ENCODE measurements at regions not wholly inside any gene's neighbourhood (a gene's known extent, or its start where the extent isn't known, plus 50 kb on each side); places are given as distances from the start of the nearest gene placed in this dataset.

- H3K36me3 ChIP-seq (ENCODE audit: control insufficient read depth in 2 of 2, insufficient read depth in 2 of 2, low read length in 1 of 2): no peaks in the 10 kb centered on the region
- H2AFZ ChIP-seq (ENCODE audit: control insufficient read depth, low read depth, low read length): no peak overlapping the region
- H3K4me2 ChIP-seq (ENCODE audit: control insufficient read depth, insufficient read depth): no peak overlapping the region
- H3K4me3 ChIP-seq: no peak overlapping the region
- no TSS peak for BruUV-seq (replicated peaks)
- H3K4me1 ChIP-seq (ENCODE audit: control insufficient read depth, insufficient read depth, low read length): no peaks in the 10 kb centered on the region
- POLR2A ChIA-PET: no interaction called here
- H3K79me2 ChIP-seq (ENCODE audit: control insufficient read depth, insufficient read depth, low read length): no peaks in the 10 kb centered on the region
- H3K27me3 ChIP-seq (replicated peaks in 1 of 2; ENCODE audit: control insufficient read depth in 2 of 2, insufficient read depth in 2 of 2, low read length in 1 of 2): no peaks in the 10 kb centered on the region
- SMC1A ChIA-PET (ENCODE audit: uncharacterized antibody, unreplicated experiment): interaction anchor here (1.2 kb wide), 1 partner anchor 16 kb away, joined by 3 read pairs; no protein-coding TSS in a partner anchor
- no peak overlapping the region for H3K9ac ChIP-seq (ENCODE audit: control insufficient read depth, insufficient read depth, low read length)
- RAD21 ChIA-PET (ENCODE audit: unreplicated experiment): no interaction called here
- in situ Hi-C loops (cut with MboI): no loop called here
- ATAC-seq (no peak), DNase-seq (ENCODE audit: low read depth, low spot score) (no peak), FAIRE-seq (no peak)
- H3K9me3 ChIP-seq (replicated peaks; ENCODE audit: control insufficient read depth, insufficient read depth, low read length): no peaks in the 10 kb centered on the region
- WGBS (ENCODE audit: insufficient coverage, insufficient replicate concordance, low lambda C conversion rate, missing lambda C conversion rate): 59% methylated on average over 2 of the region's 2 CpGs
- intact Hi-C loops (cut with micrococcal nuclease; ENCODE audit: unreplicated experiment): no loop called here
- CTCF ChIA-PET: no interaction called here
- H3K27ac ChIP-seq (ENCODE audit: control insufficient read depth, insufficient read depth): no peak overlapping the region
- no peaks in the 10 kb centered on the region for H4K20me1 ChIP-seq (ENCODE audit: control insufficient read depth, insufficient read depth)
- no peak for TF ChIP-seq SREBF1 (IDR thresholded peaks at IDR 0.05; ENCODE audit: low read length)
- TF ChIP-seq SMC3 (IDR thresholded peaks at IDR 0.05; ENCODE audit: borderline replicate concordance, low read length): no peak
- TF ChIP-seq ZNF217 (IDR thresholded peaks at IDR 0.05): no peak
- TF ChIP-seq, protein P1, sequence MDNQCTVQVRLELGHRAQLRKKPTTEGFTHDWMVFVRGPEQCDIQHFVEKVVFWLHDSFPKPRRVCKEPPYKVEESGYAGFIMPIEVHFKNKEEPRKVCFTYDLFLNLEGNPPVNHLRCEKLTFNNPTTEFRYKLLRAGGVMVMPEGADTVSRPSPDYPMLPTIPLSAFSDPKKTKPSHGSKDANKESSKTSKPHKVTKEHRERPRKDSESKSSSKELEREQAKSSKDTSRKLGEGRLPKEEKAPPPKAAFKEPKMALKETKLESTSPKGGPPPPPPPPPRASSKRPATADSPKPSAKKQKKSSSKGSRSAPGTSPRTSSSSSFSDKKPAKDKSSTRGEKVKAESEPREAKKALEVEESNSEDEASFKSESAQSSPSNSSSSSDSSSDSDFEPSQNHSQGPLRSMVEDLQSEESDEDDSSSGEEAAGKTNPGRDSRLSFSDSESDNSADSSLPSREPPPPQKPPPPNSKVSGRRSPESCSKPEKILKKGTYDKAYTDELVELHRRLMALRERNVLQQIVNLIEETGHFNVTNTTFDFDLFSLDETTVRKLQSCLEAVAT (IDR thresholded peaks at IDR 0.05): no peak
- no peak for TF ChIP-seq PML (IDR thresholded peaks at IDR 0.05; ENCODE audit: low read length)
- TF ChIP-seq CUX1 (IDR thresholded peaks at IDR 0.05; ENCODE audit: insufficient replicate concordance, low read depth, low read length): no peak
- TF ChIP-seq POU2F2 (IDR thresholded peaks at IDR 0.05; ENCODE audit: borderline replicate concordance, low read depth, low read length): no peak
- no peak for TF ChIP-seq CBX3 (IDR thresholded peaks at IDR 0.05; ENCODE audit: borderline replicate concordance, low read depth)
- TF ChIP-seq USF1 (IDR thresholded peaks at IDR 0.05; ENCODE audit: borderline replicate concordance, extremely low read length, insufficient read depth, low read depth, low read length): no peak
- TF ChIP-seq TARDBP (IDR thresholded peaks at IDR 0.05; ENCODE audit: borderline replicate concordance): no peak
- TF ChIP-seq GATAD2B (conservative IDR thresholded peaks at IDR 0.05; ENCODE audit: low read depth): no peak
- TF ChIP-seq NR2C1 (IDR thresholded peaks at IDR 0.05): no peak
- TF ChIP-seq, protein P2, sequence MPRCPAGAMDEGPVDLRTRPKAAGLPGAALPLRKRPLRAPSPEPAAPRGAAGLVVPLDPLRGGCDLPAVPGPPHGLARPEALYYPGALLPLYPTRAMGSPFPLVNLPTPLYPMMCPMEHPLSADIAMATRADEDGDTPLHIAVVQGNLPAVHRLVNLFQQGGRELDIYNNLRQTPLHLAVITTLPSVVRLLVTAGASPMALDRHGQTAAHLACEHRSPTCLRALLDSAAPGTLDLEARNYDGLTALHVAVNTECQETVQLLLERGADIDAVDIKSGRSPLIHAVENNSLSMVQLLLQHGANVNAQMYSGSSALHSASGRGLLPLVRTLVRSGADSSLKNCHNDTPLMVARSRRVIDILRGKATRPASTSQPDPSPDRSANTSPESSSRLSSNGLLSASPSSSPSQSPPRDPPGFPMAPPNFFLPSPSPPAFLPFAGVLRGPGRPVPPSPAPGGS (IDR thresholded peaks at IDR 0.05; ENCODE audit: borderline replicate concordance, insufficient read depth, low read depth, low read length, poor library complexity, severe bottlenecking): no peak
- no peak for TF ChIP-seq FOXM1 (IDR thresholded peaks at IDR 0.05; ENCODE audit: low read depth, low read length)
These were observed 210.0 kb upstream of the COX7C start for GRCh38 chr5:86407711-86408110.
